Kidney (tissue), 13 donors: ENCODE measurements at regions not wholly inside any gene's neighbourhood (a gene's known extent, or its start where the extent isn't known, plus 50 kb on each side); places are given as distances from the start of the nearest gene placed in this dataset.

Experiments used
- DNase-seq, 5 donors: peaks; one replicate each; pipeline ENCODE4 v3.0.0-alpha.2; 2013 to 2020
- FAIRE-seq: peaks from 2 replicates; lab custom pipeline; 2012; peaks lifted over from hg19 to GRCh38; lab: Jason Lieb, UNC
- H3K27ac ChIP-seq, 2 donors: one replicate each; pipeline ENCODE4 v1.7.0; 2013; ENCODE audit warnings: low read depth in 2 of 2, low read length in 2 of 2, inconsistent platforms in 1 of 2
- H3K27me3 ChIP-seq: one replicate; pipeline ENCODE4 v1.7.1; 2013; ENCODE audit warnings: low read length, inconsistent platforms; ENCODE audit not compliant: control insufficient read depth, insufficient read depth
- H3K36me3 ChIP-seq, 3 donors: one replicate each; pipeline versions ENCODE4 v1.7.0 to v1.7.1; 2013; ENCODE audit warnings: low read length in 3 of 3, control low read depth in 1 of 3, inconsistent platforms in 1 of 3; ENCODE audit not compliant: insufficient read depth in 3 of 3, control insufficient read depth in 2 of 3
- H3K4me1 ChIP-seq, 3 donors: one replicate each; pipeline versions ENCODE4 v1.7.0 to v1.7.1; 2013; ENCODE audit warnings: low read length in 3 of 3, inconsistent platforms in 1 of 3, low read depth in 1 of 3; ENCODE audit not compliant: control insufficient read depth in 2 of 3, insufficient read depth in 2 of 3
- H3K4me3 ChIP-seq, 3 donors: one replicate each; pipeline versions ENCODE4 v1.7.0 to v1.8.1; 2013; ENCODE audit warnings: low read length in 3 of 3, control low read depth in 1 of 3, inconsistent platforms in 1 of 3
- H3K9ac ChIP-seq, 3 donors: one replicate each; pipeline versions ENCODE4 v1.7.0 to v1.7.1; 2013; ENCODE audit warnings: low read length in 3 of 3, control low read depth in 1 of 3, inconsistent platforms in 1 of 3
- H3K9me3 ChIP-seq, 3 donors: one replicate each; pipeline versions ENCODE4 v1.7.0 to v1.7.1; 2013; ENCODE audit warnings: low read length in 3 of 3, control low read depth in 1 of 3, inconsistent platforms in 1 of 3; ENCODE audit not compliant: control insufficient read depth in 2 of 3, insufficient read depth in 1 of 3
- CTCF ChIP-seq: IDR thresholded peaks from 3 replicates; pipeline ENCODE4 v1.5.1; 2012; ENCODE audit warnings: mild to moderate bottlenecking, moderate library complexity, borderline replicate concordance; ENCODE audit not compliant: insufficient read depth; ENCODE audit errors: extremely low read depth
- intact Hi-C: fragments of 100-400 bp; cut with DNase I; formaldehyde crosslinking; loops from one replicate; pipeline ENCODE4 v1.11.1; 2022
- donor health status: control.
- donor health status: control.
- donor health status: control.
- donor health status: control.
- donor health status: control.
- donor health status: DM: yes; HTN: yes; CAD: no.
- donor health status: Normal renal cell carcinoma (clear cell type).

DNA sequence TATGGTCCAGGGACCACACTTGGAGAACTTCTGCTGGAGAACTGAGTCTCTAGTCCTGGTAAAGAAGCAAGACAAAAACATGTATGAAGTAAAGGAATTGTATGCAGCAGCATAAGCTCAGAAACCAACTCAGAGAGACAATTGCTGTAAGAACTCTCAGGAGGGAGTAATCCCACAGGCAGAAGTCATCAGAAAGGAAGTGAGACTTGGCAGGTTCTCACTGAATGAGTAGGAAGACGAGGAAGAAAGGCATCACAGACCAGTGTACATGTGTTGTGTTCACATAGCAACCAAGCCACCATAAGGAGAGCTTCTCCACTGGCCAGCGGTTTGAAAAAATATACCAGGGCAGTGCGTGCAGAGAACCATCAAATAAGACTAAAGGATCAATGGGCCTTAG, 57.9 kb upstream of the FST start:
- no peak for FAIRE-seq
- Histone ChIP-seq H3K36me3 (no peaks in the 10 kb centered on the region), H3K4me1 (no peaks in the 10 kb centered on the region), H3K9ac (no peak overlapping the region), H3K27ac (no peak overlapping the region), H3K9me3 (no peaks in the 10 kb centered on the region), H3K4me3 (no peak overlapping the region), H3K27me3 (no peaks in the 10 kb centered on the region)
- no peak for TF ChIP-seq CTCF
- DNase-seq: no peak
- intact Hi-C loops: no loop called here

GRCh38 chr5:53423724-53424123, 56.7 kb upstream of the FST start:
- Histone ChIP-seq H3K9me3 (no peaks in the 10 kb centered on the region), H3K9ac (no peak overlapping the region), H3K4me1 (no peaks in the 10 kb centered on the region), H3K27ac (no peak overlapping the region), H3K4me3 (no peak overlapping the region), H3K27me3 (no peaks in the 10 kb centered on the region), H3K36me3 (no peaks in the 10 kb centered on the region)
- DNase-seq (no peak), FAIRE-seq (no peak)
- TF ChIP-seq CTCF: no peak
- intact Hi-C loops: no loop called here

- H3K36me3 ChIP-seq: no peaks in the 10 kb centered on the region
- FAIRE-seq: no peak
- intact Hi-C loops: no loop called here
- no peak overlapping the region for H3K4me3 ChIP-seq
- no peaks in the 10 kb centered on the region for H3K4me1 ChIP-seq
- no peak for DNase-seq
- TF ChIP-seq CTCF: no peak
- no peaks in the 10 kb centered on the region for H3K9me3 ChIP-seq
- no peak overlapping the region for H3K27ac ChIP-seq
- no peak overlapping the region for H3K9ac ChIP-seq
- no peaks in the 10 kb centered on the region for H3K27me3 ChIP-seq
Measured at GRCh38 chr5:53424686-53425615, 55.5 kb upstream of the FST start.
